Spleen (tissue), 7 donors: ENCODE measurements at regions not wholly inside any gene's neighbourhood (a gene's known extent, or its start where the extent isn't known, plus 50 kb on each side); places are given as distances from the start of the nearest gene placed in this dataset.

Experiments
- CTCF ChIP-seq, 11 experiments: fragments of 200-600 bp in 7 of 11; fragments of 450-650 bp in 4 of 11; sonication (generic) in 4 of 11; IDR thresholded peaks in 8 of 11; conservative IDR thresholded peaks in 3 of 11; 1 replicate in 7 of 11; 2 replicates in 4 of 11; pipeline versions ENCODE4 v1.4.0 to v1.8.0; 2016 to 2021; ENCODE audit warnings: antibody characterized with exemption in 11 of 11, inconsistent platforms in 4 of 11, mild to moderate bottlenecking in 1 of 11
- POLR2A ChIP-seq, 3 donors: fragments of 450-650 bp; IDR thresholded peaks; one replicate each; pipeline ENCODE4 v1.5.1; 2017; ENCODE audit warnings: antibody characterized with exemption in 3 of 3, mild to moderate bottlenecking in 1 of 3
- POLR2AphosphoS5 ChIP-seq, 3 donors: sonication (generic); formaldehyde crosslinking; IDR thresholded peaks; one replicate each; pipeline ENCODE4 v1.5.1; 2017; ENCODE audit warnings: antibody characterized with exemption in 3 of 3
- donor health status: DM: no; HTN: no; CAD: no; lungs with moderate emphysema.
- donor health status: DM: no; HTN: no; CAD: no.
- donor health status: DM: no; HTN: no; CAD: no.

GRCh38 chr18:76750269-76750668 lies 72.1 kb upstream of the ZNF236 start:
- TF ChIP-seq CTCF (IDR thresholded peaks at IDR 0.05 in 8 of 11, conservative IDR thresholded peaks at IDR 0.05 in 3 of 11) = no peak
- no peak for TF ChIP-seq POLR2AphosphoS5 (IDR thresholded peaks at IDR 0.05)
- TF ChIP-seq POLR2A (IDR thresholded peaks at IDR 0.05) = no peak
